WERI-Rb-1 (cell line): ENCODE measurements at regions not wholly inside any gene's neighbourhood (a gene's known extent, or its start where the extent isn't known, plus 50 kb on each side); places are given as distances from the start of the nearest gene placed in this dataset.

Source experiments
- DNase-seq: peaks from one replicate; pipeline ENCODE4 v3.0.0-alpha.2; 2020
- H3K27ac ChIP-seq: fragments of 250-450 bp; sonication (Bioruptor Pico); 2 replicates; pipeline ENCODE4 v1.5.1; 2020; ENCODE audit warnings: mild to moderate bottlenecking, moderate library complexity
- H3K27me3 ChIP-seq: fragments of 250-450 bp; sonication (Bioruptor Pico); 2 replicates; pipeline ENCODE4 v1.5.1; 2021; ENCODE audit warnings: mild to moderate bottlenecking, low read depth, moderate library complexity; ENCODE audit not compliant: insufficient read depth, severe bottlenecking
- H3K36me3 ChIP-seq: fragments of 250-450 bp; sonication (Bioruptor Pico); 2 replicates; pipeline ENCODE4 v1.5.1; 2020; ENCODE audit warnings: mild to moderate bottlenecking, moderate library complexity
- H3K4me3 ChIP-seq: 2 replicates; pipeline ENCODE4 v1.5.1; 2011; ENCODE audit warnings: low read depth, mild to moderate bottlenecking, control low read depth, low read length
- H3K9me3 ChIP-seq: fragments of 250-450 bp; sonication (Bioruptor Pico); 2 replicates; pipeline ENCODE4 v1.5.1; 2021; ENCODE audit warnings: mild to moderate bottlenecking, moderate library complexity; ENCODE audit not compliant: severe bottlenecking
- TF ChIP-seq, protein P1 (sequence below): IDR thresholded peaks from 2 replicates; pipeline ENCODE4 v1.5.1; 2011; ENCODE audit warnings: low read depth, mild to moderate bottlenecking, control low read depth, inconsistent platforms, low read length

DNA sequence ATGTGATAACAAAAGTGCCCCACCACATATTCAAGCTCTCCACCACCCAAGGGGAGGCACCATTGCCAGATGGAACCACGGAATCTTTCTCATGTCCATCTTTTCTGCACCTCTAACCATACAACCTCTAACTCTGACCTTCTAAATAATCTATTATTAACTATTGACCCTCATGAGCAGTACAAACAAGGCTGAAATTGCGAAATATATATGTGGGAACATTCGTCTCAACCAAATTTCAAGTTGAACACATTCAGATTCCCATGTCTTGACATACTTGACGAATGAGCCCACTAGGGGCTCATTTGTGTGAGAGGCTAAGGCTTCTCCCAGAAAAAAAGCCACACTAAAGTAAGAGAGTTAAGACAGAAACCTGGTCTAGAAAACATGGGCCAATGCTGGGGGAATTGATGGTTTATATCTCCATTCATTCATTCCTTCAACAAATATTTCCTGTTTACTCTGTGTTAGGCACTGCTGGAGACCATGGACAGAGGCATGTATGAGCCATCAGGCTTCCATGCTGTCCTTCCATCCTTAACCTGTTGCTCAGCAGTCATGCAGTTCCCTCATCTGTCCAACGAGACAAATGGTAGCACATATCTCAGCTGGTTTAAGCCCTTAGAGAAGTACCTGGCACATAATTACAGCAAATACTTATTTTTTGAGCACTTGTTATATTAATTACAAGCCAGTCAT lies 130.4 kb downstream of the ESM1 start:
- Histone ChIP-seq H3K27ac (no peak overlapping the region), H3K4me3 (no peak overlapping the region), H3K9me3 (no peaks in the 10 kb centered on the region), H3K36me3 (no peaks in the 10 kb centered on the region), H3K27me3 (no peaks in the 10 kb centered on the region)
- DNase-seq: no peak
- TF ChIP-seq, protein P1, sequence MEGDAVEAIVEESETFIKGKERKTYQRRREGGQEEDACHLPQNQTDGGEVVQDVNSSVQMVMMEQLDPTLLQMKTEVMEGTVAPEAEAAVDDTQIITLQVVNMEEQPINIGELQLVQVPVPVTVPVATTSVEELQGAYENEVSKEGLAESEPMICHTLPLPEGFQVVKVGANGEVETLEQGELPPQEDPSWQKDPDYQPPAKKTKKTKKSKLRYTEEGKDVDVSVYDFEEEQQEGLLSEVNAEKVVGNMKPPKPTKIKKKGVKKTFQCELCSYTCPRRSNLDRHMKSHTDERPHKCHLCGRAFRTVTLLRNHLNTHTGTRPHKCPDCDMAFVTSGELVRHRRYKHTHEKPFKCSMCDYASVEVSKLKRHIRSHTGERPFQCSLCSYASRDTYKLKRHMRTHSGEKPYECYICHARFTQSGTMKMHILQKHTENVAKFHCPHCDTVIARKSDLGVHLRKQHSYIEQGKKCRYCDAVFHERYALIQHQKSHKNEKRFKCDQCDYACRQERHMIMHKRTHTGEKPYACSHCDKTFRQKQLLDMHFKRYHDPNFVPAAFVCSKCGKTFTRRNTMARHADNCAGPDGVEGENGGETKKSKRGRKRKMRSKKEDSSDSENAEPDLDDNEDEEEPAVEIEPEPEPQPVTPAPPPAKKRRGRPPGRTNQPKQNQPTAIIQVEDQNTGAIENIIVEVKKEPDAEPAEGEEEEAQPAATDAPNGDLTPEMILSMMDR: no peak

DNA sequence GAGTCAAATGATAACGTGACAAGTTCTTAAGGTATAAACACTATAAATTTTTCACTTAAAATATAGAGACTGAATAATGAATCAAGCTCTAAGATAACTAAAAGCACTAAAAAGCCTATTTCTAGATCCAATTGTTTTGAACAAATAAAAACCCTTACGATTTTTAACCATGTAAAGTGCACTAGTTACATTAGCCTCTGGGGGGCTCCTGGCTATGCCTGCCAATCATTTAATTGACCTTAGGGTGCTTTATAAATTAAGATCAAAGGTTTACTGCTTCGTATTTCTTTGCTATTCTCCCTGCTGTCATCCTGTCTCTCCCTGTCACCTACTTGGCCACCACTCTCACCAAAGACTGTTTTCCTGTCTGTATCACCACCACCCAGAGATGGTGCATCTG lies 133.4 kb downstream of the ESM1 start:
- Histone ChIP-seq H3K27ac (no peak overlapping the region), H3K36me3 (no peaks in the 10 kb centered on the region), H3K27me3 (no peaks in the 10 kb centered on the region), H3K4me3 (no peak overlapping the region), H3K9me3 (no peaks in the 10 kb centered on the region)
- DNase-seq: no peak
- TF ChIP-seq, protein P1: 0 out of 2 replicates have a peak, but pooled peaks have one; percentile 1

DNA sequence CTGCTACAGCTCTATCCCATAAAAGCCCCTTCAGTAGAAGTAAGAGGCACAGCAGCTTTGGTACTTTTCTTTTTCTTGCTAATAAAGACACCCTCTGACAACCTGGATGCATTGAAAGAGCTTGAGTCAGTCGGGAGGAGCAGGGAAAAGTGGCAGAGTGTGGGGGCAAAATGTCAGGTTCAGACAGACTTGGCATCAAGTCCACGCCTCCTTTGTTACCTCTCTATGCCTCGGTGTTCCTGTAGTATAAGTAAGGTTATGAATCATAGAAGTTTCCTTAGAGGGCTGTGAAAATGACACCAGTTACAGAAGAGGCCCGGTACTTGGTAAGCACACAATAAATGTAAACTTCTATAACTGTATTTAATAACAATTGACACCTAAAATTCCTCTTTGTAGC lies 133.9 kb downstream of the ESM1 start:
- Histone ChIP-seq H3K27me3 (no peaks in the 10 kb centered on the region), H3K9me3 (no peaks in the 10 kb centered on the region), H3K36me3 (no peaks in the 10 kb centered on the region), H3K4me3 (no peak overlapping the region), H3K27ac (no peak overlapping the region)
- TF ChIP-seq, protein P1: no peak
- DNase-seq: no peak

DNA sequence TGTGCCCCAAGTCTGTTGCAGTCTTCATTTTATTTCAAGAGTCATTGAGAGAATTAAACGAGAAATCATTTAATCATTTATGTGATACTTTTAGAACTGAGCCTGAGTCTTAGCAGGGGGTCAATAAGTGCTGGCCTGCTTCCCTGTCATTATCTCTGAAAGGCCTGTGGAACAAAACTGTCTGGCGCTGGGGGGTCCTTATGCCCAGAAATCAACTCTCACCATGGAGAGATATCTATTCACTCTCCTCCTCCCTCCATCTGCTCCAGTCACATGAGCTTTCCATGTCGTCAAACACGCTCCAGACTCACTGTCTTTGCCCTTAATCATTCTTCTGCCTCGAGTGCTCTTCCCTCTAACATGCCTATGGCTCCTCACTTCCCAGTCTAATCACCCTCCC lies 136.8 kb downstream of the ESM1 start:
- no peaks in the 10 kb centered on the region for H3K9me3 ChIP-seq
- no peak overlapping the region for H3K4me3 ChIP-seq
- no peak overlapping the region for H3K27ac ChIP-seq
- no peaks in the 10 kb centered on the region for H3K36me3 ChIP-seq
- TF ChIP-seq, protein P1: no peak
- no peak for DNase-seq
- H3K27me3 ChIP-seq: no peaks in the 10 kb centered on the region

DNA sequence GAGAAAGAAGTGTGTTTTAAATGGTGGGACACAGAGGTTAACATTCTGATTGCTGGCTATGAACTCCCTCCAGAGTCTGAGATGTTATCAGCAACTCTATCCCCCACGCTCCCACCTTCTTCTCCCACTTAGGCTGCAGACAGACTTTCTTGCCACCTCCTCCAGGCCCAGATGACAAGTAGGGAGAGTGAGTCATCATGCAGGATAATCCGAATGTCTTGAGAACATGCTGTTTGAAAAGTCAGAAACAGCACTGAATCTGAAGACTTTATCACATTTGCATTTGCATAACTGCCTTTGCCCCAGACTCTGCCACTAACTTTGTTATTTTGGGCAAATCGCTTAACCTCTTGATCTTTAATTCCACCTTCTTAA lies 139.8 kb downstream of the ESM1 start:
- H3K9me3 ChIP-seq: no peaks in the 10 kb centered on the region
- no peak overlapping the region for H3K4me3 ChIP-seq
- H3K27ac ChIP-seq: no peak overlapping the region
- no peaks in the 10 kb centered on the region for H3K27me3 ChIP-seq
- peak; percentile 24 for DNase-seq
- H3K36me3 ChIP-seq: no peaks in the 10 kb centered on the region
- TF ChIP-seq, protein P1: no peak
